Frontal cortex (tissue), 3 donors: ENCODE measurements at regions not wholly inside any gene's neighbourhood (a gene's known extent, or its start where the extent isn't known, plus 50 kb on each side); places are given as distances from the start of the nearest gene placed in this dataset.

Experiments
- DNase-seq, 2 donors: peaks; one replicate each; pipeline ENCODE4 v3.0.0; 2012; ENCODE audit warnings: low spot score in 2 of 2
- FAIRE-seq: peaks from 2 replicates; lab custom pipeline; 2012; peaks lifted over from hg19 to GRCh38; lab: Jason Lieb, UNC
- donor health status: control.
- donor health status: control.
- donor health status: control.

DNA sequence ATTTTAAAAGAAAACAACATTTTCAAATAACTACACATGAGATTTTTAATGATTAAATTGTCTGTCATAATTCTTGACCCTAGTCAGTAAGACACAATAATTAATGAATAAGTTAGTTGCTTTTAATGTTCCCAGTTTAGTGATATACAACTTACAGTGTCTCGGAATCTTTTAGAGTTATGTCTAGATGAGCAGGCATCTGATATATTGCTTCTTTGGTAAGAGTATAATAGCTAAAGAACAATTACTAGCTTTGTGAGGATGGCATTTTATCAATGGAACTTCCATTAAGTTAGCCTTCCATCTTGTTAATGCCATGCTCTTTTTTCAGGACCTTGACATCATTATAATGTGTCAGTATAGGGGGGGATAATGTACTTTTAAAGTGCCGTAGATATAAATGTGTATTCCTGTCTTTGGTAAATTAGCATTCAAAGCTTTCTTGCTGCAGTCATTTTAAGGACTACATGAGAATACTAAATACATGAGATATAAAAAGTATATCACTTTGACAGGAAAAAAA is 425.1 kb downstream of the PDHA2 start:
- FAIRE-seq = no peak
- no peak for DNase-seq

DNA sequence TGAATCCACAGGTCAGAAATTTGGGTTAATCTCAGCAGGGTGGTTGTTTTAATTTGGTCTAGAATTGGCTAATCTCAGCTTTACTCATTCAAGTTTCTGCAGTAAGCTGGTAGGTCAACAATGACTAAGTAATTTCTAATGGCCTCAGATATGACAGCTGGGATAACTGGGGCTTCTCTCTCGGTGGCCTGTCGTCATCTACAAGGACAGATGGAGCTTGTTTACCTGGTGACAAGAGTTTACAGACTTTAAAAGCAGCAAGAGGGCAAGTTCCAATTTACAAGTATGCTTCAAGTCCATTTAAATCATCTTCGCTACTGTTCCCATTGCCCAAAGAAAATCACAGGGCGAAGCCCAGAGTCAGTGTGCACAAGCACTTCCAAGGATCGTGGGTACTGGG is 453.9 kb downstream of the PDHA2 start:
- FAIRE-seq (no peak), DNase-seq (no peak)

DNA sequence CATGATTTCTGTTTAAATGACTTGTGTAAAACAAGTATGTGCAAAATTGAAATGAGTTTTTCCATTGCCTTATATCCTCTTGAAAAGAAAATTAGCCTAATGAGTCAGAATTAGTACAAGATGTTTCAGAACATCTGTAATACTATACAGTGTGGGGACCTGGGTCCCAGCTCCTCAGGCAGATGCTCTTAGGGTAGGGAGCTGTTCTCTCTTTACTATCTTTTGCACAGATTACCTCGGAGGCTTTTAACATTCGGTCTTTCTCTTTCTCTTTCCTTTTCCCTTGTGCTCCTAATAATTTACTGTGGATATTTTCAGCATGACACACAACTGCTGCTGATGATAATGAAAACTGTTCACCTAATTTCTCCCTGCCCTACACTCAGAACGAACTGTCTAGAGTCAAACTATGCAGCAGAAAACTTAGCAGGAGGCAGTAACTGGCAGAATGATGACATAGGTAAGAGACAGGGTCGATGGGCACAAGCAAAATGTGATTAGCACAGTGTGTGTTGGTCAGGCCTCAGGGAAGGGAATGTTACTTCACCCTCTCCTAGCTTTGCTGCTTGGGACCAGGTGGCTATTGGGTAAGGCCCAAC is 455.3 kb downstream of the PDHA2 start:
- FAIRE-seq = no peak

DNA sequence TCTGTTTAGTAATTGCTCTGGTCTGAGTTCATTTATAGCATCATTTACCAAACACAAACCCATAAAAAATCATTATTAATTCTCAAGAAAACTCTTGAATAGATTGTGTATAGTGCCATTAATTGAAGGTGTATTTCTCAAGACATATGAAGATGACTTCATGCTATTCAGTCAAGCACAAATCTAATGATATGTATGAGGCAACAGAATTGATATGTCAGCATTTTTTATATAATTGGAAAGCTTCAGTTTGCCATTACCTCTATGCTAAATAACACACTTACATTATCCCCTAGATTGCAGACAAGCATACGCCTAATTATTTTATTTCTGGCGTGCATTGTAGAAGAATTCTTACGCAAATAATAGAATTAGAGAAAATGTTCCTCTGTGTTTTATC is 461.8 kb downstream of the PDHA2 start:
- DNase-seq (no peak), FAIRE-seq (no peak)

More for the DNA sequence above, 455.3 kb downstream of the PDHA2 start:
- no peak for DNase-seq

DNA sequence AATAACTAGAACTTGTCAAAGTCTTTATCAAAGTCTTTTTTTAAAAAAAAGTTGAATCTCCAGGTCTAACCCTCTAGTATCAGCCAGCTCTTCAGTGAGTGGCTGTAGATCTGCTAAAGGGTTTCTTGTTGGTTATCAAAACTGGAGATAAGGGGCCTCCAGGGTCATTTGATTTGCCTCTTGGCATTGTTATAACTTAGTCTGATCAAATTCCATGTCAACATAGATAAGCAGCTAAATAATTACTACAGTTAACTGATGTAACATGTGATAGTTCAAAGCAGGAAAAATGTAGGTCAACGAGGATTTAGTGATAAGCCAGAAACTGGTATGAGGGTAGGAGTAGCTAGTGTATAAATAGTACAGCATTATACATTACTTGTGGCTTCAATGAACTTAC is 465.1 kb downstream of the PDHA2 start:
- DNase-seq (no peak), FAIRE-seq (no peak)

DNA sequence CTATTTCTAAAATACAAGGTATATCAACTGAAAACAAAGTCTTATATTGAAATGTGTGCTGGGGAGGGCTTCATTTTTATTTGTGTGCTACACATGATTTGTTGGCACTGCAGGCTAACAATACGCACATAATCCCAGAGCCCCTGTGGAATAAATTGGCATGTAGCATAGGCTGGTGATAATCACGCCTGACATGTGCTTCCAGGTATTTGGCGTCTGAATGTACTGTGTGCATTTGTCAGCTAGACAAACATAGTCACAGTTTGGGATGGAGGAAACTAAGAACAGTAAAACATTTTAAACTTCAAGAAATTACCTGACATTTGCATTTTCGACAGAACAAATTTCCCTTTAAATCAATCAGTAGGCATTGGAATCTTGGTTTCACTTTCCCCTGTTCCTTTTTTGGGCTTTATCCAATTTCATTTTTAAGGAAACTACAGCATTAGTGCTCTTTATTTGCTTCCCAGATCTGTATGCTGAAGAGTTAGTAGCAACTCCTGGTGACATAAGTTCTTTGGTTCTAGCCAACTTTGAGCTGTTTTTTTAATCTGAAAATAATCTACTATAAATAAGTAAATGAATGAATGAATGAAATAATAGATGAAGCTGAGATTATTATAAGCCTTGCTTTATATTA is 472.3 kb downstream of the PDHA2 start:
- FAIRE-seq (no peak), DNase-seq (no peak)

DNA sequence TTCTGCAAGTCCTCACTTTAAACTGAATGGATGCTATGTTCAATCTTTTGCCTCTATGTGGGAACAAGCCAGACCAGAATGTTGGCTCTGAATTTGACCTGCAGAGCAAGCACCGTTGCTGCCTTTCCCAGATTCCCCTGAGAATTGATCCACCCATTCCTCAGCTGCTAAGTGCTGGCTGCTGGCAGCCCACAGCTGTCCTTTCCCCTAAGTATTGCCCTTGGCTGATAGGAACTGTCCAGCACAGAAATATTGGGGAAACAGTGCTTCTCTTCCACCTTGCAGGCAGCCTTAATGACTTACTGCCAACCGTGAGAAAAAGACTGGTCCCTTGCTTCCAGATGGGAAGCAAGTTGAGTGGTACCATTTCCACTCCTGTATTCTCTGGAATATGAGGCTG is 475.9 kb downstream of the PDHA2 start:
- FAIRE-seq (no peak), DNase-seq (no peak)

DNA sequence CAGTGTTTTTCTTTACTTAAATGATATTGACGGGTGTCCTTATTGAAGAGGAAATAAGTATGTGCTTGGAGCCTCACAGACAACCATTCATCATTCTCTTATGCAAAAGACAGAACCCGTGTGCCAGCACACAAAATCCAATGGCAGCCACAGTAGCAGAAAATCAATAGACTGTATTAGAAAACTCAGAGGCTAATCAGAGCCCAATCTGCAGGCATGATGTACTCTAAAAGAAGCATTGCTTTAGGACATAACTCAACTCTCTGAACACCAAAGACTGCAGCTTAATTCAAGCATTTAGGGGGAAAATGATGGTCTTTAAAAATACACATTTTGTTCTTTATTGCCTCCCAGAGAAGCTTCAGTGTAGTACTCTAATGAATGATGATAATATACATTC is 476.9 kb downstream of the PDHA2 start:
- no peak for DNase-seq
- FAIRE-seq = no peak

DNA sequence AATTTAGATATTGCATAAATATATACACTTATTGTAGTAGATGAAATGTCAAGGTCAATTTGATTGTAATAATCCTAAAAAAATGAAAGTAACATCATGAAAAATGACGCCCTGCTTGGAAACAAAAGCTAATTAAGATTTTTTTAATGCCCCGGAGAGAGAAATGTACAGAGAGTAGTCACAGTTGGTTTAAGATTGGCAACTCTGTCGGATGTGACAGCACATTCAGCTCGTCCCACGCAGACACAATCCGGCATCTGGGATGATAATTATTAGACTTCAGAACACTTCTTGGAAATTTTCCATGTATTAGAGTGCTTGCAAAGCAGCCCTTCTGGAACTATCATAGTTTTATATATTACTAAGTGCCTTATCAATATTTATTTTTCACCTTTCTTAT is 478.0 kb downstream of the PDHA2 start:
- no peak for FAIRE-seq

DNA sequence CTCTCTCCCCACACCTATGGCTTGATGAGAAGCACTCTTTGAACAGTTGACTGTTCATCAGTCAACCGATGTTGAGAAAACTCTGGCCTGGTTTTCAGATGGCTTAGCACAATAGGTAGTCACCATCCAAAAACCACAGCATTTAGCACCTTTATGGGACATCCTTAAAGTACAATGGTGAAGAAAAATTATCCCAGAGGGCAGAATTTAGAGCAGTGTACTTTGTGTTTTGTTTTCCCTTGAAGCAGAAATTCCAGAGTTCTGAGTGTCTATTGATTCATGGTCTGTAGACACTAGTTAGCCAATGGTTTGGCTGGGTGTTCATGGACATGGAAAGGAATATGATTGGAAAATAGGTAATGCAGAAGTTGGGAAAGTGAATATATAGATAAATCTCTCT is 487.0 kb downstream of the PDHA2 start:
- FAIRE-seq (no peak), DNase-seq (no peak)

More for the DNA sequence above, 478.0 kb downstream of the PDHA2 start:
- no peak for DNase-seq

DNA sequence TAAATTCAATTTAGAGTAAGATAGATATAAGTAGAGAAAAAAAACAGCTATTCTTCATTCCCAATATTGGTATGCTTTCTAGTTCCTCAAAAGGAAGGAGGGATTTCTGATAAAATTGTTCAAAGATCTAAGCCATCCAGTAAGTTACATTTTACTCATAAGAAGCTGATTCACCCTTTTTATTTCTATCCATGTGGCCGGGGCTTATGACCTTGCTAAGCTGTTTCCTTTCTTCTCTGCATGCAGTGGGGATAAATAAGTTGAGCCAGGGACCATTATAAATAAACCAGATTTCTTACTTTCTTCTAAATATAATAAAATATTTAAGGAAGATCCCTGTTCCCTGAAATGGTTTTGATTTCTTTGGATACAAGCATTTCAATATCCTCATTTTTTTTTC is 502.3 kb downstream of the PDHA2 start:
- DNase-seq = no peak
- FAIRE-seq = no peak

DNA sequence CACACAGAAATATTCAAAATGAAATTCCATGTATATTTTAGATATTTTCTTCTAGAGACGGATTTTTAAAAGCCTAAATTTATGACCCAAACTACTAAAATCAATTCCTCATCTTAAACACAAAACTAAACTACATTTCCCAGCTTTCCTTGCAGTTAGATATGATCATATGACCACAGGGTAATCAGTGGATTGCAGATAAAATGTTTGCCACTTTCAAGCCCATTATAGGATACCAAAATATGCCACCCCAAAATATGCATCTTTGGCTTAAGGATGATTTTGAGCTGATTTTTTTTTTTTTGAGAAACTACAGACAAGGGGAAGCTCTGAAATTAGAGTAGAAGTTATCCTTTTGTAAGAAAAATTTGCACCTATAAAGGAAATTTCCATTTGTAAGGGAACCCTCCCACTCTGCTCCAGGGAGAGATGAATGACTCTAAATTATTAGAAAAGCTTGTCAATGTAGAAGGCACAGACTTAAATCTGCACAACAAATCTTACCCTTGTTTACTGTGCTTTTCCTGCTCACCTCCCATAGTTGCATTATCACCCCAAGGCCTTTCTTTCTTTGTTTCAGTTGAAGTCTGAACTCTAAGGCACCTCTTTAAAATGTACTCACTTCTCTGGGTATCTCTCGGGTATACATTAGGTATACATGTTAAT is 503.0 kb downstream of the PDHA2 start:
- no peak for DNase-seq
- no peak for FAIRE-seq

DNA sequence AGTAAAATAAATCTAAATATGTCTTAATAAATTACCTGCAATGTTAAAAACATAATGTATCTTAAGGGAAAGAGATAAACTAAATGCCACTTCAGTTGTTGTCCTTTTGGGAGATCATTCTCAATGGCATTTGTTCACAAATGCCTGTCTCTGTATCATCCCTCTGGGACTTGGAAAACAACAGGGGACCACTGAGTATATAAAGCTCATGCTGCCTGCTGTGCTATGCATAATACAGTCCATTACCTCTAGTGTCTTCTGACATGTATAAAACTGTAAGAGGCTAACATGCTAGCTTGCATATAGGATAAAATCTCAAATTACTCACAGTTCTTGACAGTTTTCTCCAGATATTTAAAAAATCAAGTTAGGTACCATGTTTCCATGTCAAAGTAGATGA is 503.9 kb downstream of the PDHA2 start:
- FAIRE-seq = no peak
- no peak for DNase-seq

DNA sequence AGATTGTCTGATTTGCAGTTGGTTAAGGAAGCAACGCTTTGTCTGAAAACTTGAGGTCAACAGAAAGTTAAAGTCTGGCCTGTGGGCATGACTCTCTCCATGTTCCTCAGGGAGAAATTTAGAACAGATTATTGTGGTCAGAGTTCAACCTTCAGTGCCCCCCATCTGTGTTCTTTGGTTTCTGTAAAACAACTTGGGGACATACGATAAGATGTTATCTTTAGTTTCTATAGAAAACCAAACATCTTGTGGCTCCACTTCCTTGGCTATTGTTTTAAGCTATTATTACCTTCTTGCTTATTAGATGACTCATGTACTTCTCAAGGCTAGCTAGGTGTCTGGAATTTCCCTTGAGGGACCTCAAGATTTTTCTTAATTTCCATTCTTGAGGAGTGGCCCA is 507.7 kb downstream of the PDHA2 start:
- no peak for FAIRE-seq
- DNase-seq = no peak

DNA sequence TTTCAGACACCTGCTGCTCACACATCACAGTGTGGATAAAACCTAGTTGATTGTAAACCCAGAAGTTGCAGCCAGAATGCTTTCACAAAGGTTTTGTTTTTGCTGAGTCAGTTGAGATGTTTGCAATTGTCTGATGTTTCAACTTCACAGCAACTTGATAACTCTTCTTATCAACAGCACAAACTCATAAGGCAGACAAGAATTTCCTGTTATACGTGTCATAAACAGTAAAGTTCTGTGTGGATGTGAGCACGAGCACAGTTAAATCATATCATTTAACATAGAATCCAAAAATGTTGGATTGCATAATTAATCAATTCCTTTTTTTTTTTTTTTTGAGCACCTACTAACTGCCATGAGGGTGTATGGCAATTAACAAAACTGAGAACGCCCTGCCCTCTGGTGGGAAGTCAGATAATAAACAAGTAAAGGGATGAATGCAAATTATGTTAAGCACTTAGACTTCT is 512.2 kb downstream of the PDHA2 start:
- DNase-seq (no peak), FAIRE-seq (no peak)

DNA sequence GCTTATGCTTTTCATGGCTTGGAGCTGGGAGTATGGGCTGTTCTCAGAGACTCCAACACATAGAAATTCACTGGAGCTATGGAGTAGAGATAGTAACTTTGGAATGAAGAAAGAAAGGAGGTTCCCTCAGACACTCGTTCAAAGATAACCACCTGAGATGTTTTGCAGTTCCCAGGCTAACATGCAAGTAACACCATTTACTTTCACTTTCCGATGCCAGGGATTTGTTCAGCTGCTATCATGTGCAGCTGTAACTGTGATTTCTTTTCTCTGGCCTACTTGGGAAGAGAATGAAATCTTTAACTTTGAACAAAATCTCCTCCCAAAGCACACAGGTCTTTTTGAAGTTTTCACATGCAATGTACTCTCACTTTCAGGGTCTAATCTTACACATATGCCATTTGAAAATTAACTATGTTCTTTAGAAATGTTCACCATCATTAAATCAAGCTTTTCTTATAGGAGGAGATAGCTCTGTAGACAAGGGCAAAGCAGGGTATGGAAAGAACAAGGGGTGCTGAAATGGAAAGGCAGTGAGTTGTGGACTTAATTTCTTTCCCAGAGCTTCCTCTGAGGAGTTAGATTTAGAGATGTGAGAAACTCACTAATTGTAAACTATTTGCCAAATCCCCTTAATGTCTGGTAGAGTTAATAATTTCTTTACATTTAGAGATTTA is 514.3 kb downstream of the PDHA2 start:
- FAIRE-seq (no peak), DNase-seq (no peak)

DNA sequence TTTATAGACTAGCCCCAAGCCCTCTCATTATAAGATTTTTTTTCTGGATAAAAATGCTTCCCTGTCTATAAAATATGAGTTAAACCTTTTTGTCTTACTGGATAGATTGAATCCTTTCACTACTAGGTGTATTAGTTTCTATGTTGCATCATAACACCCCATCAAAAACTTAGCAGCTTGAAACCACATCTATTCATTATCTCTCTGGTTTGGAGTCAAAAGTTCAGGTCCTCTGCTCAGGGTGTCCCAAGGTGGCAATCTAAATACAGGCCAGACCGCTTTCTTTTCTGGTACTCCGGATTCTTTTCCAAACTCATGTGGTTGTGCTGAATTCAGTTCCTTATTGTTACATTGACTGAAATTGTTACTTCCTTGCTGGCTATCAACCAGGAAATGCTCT is 515.5 kb downstream of the PDHA2 start:
- DNase-seq (no peak), FAIRE-seq (no peak)

DNA sequence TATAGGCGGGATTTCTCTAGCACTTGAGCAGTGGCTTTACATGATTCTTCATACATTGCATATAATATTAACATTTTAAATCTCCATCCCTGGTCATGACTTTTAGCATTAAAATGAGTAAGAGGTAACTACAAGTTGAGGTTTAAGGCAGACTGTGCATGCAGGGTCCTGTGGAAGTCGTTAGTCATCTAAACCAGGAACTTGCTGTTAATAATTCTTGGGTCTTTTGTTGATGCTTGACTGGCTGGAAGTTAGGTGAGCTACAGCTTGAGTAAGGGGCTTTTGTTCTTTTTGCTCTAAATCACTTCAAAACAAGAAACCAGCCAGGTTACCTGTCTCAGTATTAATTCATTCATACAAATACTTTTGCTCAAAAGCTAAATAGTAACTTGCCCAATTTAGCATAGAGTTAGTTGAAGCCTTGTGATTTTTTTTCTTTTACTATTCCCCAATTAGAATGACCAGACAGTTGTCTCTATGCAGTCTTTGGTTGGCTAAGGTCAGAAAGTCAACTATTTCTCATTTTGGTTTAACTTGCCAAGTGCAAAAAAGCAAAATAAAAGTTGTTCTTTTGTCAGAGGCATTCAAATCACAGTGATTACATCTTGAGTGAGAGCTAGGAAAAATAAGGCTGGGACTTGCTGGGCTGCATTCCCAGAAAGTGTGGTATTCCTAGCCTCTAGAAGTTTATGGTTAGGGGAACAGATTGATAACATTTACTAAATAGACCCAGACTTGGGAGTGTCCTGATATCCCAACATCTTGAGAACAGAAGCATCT is 516.9 kb downstream of the PDHA2 start:
- FAIRE-seq = no peak
- no peak for DNase-seq

DNA sequence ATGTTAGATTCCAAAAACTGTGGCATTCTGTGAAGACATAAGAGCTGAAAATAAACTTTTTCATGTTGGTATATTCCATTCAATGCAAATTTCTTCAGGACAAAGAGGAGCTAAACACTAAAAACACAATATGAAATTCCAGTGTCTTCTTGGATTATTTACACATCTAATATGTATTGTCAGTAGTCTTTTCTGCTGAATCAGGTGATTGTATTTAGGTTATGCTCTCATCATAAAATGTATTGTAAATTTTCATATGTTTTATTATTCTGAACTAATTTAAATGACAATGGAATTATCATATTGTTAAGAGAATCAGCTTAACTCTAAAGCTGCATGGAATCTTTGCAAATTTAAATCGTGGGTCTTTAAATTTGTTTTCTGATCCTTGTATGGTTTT is 526.7 kb downstream of the PDHA2 start:
- DNase-seq (no peak), FAIRE-seq (no peak)

DNA sequence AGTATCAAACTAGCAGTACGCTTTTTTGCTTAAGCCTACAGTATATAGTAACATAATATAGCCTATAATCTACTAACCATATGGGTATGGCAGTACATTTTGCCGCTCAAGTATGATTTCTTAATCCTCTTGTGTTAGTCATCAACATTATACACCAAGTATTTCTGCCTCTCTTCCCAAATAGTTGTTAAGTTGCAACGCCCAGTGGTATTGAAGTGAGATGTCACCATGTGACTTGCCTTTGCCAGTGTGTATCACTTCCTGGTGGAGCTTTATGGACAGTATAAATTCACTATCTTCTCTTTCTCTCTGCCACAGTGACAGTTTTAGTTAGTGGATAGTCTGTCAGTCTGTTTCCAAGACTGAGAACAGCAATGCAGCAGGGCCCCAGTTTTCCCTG is 535.5 kb downstream of the PDHA2 start:
- DNase-seq (no peak), FAIRE-seq (no peak)
